ENCODE measurements at regions not wholly inside any gene's neighbourhood (a gene's known extent, or its start where the extent isn't known, plus 50 kb on each side); places are given as distances from the start of the nearest gene placed in this dataset.
A peak's percentile ranks its signal among the peaks of the same experiment; 100 is the strongest.

GRCh38 chr11:114892381-114893197, 214.3 kb downstream of the NXPE2 start:
- TF ChIP-seq CTCF (IDR thresholded peaks at IDR 0.05; ENCODE audit: insufficient read depth, low read depth, low read length) (peak; percentile 19), EZH2 (IDR thresholded peaks at IDR 0.05; ENCODE audit: insufficient read depth, low read length) (no peak)

Data from astrocyte (in vitro differentiated cells and primary cell).